HEK293T (cell line): ENCODE measurements at regions not wholly inside any gene's neighbourhood (a gene's known extent, or its start where the extent isn't known, plus 50 kb on each side); places are given as distances from the start of the nearest gene placed in this dataset.

Experiments used
- ARNT ChIP-seq: fragments of 450-650 bp; IDR thresholded peaks from 2 replicates; pipeline ENCODE4 v1.6.1; 2017; ENCODE audit warnings: mild to moderate bottlenecking
- FOXK2 ChIP-seq: fragments of 450-650 bp; IDR thresholded peaks from 2 replicates; pipeline ENCODE4 v1.6.1; 2016; ENCODE audit warnings: mild to moderate bottlenecking
- HDGF ChIP-seq: fragments of 450-650 bp; IDR thresholded peaks from 2 replicates; pipeline ENCODE4 v1.6.1; 2017; ENCODE audit warnings: antibody characterized with exemption, borderline replicate concordance
- L3MBTL2 ChIP-seq: fragments of 450-650 bp; conservative IDR thresholded peaks from 2 replicates; pipeline ENCODE4 v1.6.1; 2016; ENCODE audit warnings: mild to moderate bottlenecking
- LEF1 ChIP-seq: fragments of 450-650 bp; IDR thresholded peaks from 2 replicates; pipeline ENCODE4 v1.6.1; 2017; ENCODE audit warnings: mild to moderate bottlenecking, borderline replicate concordance
- NFRKB ChIP-seq: fragments of 450-650 bp; IDR thresholded peaks from 2 replicates; pipeline ENCODE4 v1.6.1; 2016; ENCODE audit warnings: mild to moderate bottlenecking, moderate library complexity
- PKNOX1 ChIP-seq: fragments of 450-650 bp; IDR thresholded peaks from 2 replicates; pipeline ENCODE4 v1.6.1; 2016
- SUZ12 ChIP-seq: fragments of 450-650 bp; IDR thresholded peaks from 2 replicates; pipeline ENCODE4 v1.6.1; 2016; ENCODE audit warnings: mild to moderate bottlenecking
- TARDBP ChIP-seq: fragments of 450-650 bp; IDR thresholded peaks from 2 replicates; pipeline ENCODE4 v1.6.1; 2016

GRCh38 chr20:39897058-39897457 lies 792.0 kb downstream of the MAFB start:
- TF ChIP-seq NFRKB: no peak
- no peak for TF ChIP-seq PKNOX1
- no peak for TF ChIP-seq HDGF
- no peak for TF ChIP-seq FOXK2
- TF ChIP-seq L3MBTL2: no peak
- TF ChIP-seq SUZ12: no peak
- TF ChIP-seq LEF1: no peak
- TF ChIP-seq TARDBP: no peak
- no peak for TF ChIP-seq ARNT
